ENCODE measurements at regions not wholly inside any gene's neighbourhood (a gene's known extent, or its start where the extent isn't known, plus 50 kb on each side); places are given as distances from the start of the nearest gene placed in this dataset.

GRCh38 chrX:39577985-39578869 lies 519.5 kb downstream of the BCOR start:
- DNase-seq: peak; percentile 25

GRCh38 chrX:39580043-39580442 lies 517.7 kb downstream of the BCOR start:
- DNase-seq: no peak

GRCh38 chrX:39581411-39581810 lies 516.3 kb downstream of the BCOR start:
- no peak for DNase-seq

- DNase-seq: peak; percentile 49
These were observed 515.7 kb downstream of the BCOR start for GRCh38 chrX:39582091-39582490.

GRCh38 chrX:39582976-39583375 lies 514.8 kb downstream of the BCOR start:
- no peak for DNase-seq

- DNase-seq: no peak
These were observed 511.9 kb downstream of the BCOR start for GRCh38 chrX:39585808-39586207.

- no peak for DNase-seq
These were observed 511.4 kb downstream of the BCOR start for GRCh38 chrX:39586359-39586758.

GRCh38 chrX:39591099-39591498 lies 506.7 kb downstream of the BCOR start:
- no peak for DNase-seq

GRCh38 chrX:39592776-39593175 lies 505.0 kb downstream of the BCOR start:
- DNase-seq: peak; percentile 64

GRCh38 chrX:39595977-39596376 lies 501.8 kb downstream of the BCOR start:
- no peak for DNase-seq

GRCh38 chrX:39596437-39596836 lies 501.3 kb downstream of the BCOR start:
- DNase-seq: no peak

GRCh38 chrX:39599339-39599738 lies 498.4 kb downstream of the BCOR start:
- no peak for DNase-seq

GRCh38 chrX:39600222-39600621 lies 497.5 kb downstream of the BCOR start:
- no peak for DNase-seq

- DNase-seq: no peak
These were observed 496.3 kb downstream of the BCOR start for GRCh38 chrX:39601231-39602177.

- no peak for DNase-seq
These were observed 495.6 kb downstream of the BCOR start for GRCh38 chrX:39602195-39602594.

- no peak for DNase-seq
These were observed 494.5 kb downstream of the BCOR start for GRCh38 chrX:39603230-39603629.

GRCh38 chrX:39605183-39605582 lies 492.6 kb downstream of the BCOR start:
- DNase-seq: no peak

- no peak for DNase-seq
These were observed 491.9 kb downstream of the BCOR start for GRCh38 chrX:39605866-39606265.

GRCh38 chrX:39609941-39610340 lies 487.8 kb downstream of the BCOR start:
- DNase-seq: no peak

GRCh38 chrX:39611468-39611867 lies 486.3 kb downstream of the BCOR start:
- DNase-seq: no peak

- DNase-seq: no peak
These were observed 484.2 kb downstream of the BCOR start for GRCh38 chrX:39613482-39613995.

GRCh38 chrX:39613997-39614679 lies 483.6 kb downstream of the BCOR start:
- DNase-seq: no peak

- no peak for DNase-seq
These were observed 483.1 kb downstream of the BCOR start for GRCh38 chrX:39614680-39614998.
